ENCODE measurements at regions not wholly inside any gene's neighbourhood (a gene's known extent, or its start where the extent isn't known, plus 50 kb on each side); places are given as distances from the start of the nearest gene placed in this dataset.

GRCh38 chr4:170395773-170396172 lies 306.0 kb upstream of the AADAT start:
- no peak for TF ChIP-seq CTCF (IDR thresholded peaks at IDR 0.05)
- TF ChIP-seq POLR2A (IDR thresholded peaks at IDR 0.05): no peak

Measured in esophagus squamous epithelium (tissue), 4 donors.